PC-3 (cell line): ENCODE measurements at regions not wholly inside any gene's neighbourhood (a gene's known extent, or its start where the extent isn't known, plus 50 kb on each side); places are given as distances from the start of the nearest gene placed in this dataset.

Experiments
- ATAC-seq: fragments of 200-7000 bp; cut with Tn5 transposase; 2 replicates; pipeline ENCODE4 v1.9.1; 2020; ENCODE audit warnings: mild to moderate bottlenecking, moderate library complexity
- BruUV-seq: library from RNA; stranded (reverse); fragments of 400-500 nt; replicated peaks from 2 replicates; lab custom pipeline; 2021; lab: Mats Ljungman, UMichigan
- CTCF ChIA-PET: fragments of 300-600 bp; sonication (Branson Sonifier 250); formaldehyde crosslinking; loops from one replicate; lab custom pipeline; 2022; ENCODE audit warnings: antibody characterized with exemption; lab: Charles Lee
- POLR2A ChIA-PET: fragments of 300-600 bp; sonication (Branson Sonifier 250); formaldehyde crosslinking; loops from one replicate; lab custom pipeline; 2022; ENCODE audit warnings: antibody characterized with exemption; ENCODE audit not compliant: unreplicated experiment; lab: Charles Lee
- DNase-seq: peaks from one replicate; pipeline ENCODE4 v3.0.0-alpha.2; 2015
- H2AFZ ChIP-seq: fragments of 300-600 bp; sonication (generic); 2 replicates; pipeline ENCODE4 v1.6.0; 2016; ENCODE audit warnings: antibody characterized with exemption, low read length
- H3F3A ChIP-seq: fragments of 300-600 bp; sonication (generic); one replicate; pipeline ENCODE4 v1.6.0; 2017; ENCODE audit warnings: antibody characterized with exemption, low read length, control low read depth, mild to moderate bottlenecking; ENCODE audit not compliant: unreplicated experiment
- H3K27ac ChIP-seq: fragments of 300-600 bp; sonication (generic); 2 replicates; pipeline ENCODE4 v1.5.1; 2016; ENCODE audit warnings: mild to moderate bottlenecking, low read length
- H3K27me3 ChIP-seq: fragments of 300-600 bp; sonication (generic); 2 replicates; pipeline ENCODE4 v1.6.1; 2016; ENCODE audit warnings: low read length, mixed read lengths
- H3K36me3 ChIP-seq: fragments of 300-600 bp; sonication (generic); 2 replicates; pipeline ENCODE4 v1.6.1; 2016; ENCODE audit warnings: low read depth, mixed run types, low read length, mixed read lengths
- H3K4me1 ChIP-seq: fragments of 300-600 bp; sonication (generic); 2 replicates; pipeline ENCODE4 v1.5.1; 2016; ENCODE audit warnings: low read length; ENCODE audit not compliant: insufficient read depth
- H3K4me2 ChIP-seq: fragments of 300-600 bp; sonication (generic); 2 replicates; pipeline ENCODE4 v1.6.0; 2016; ENCODE audit warnings: low read length
- H3K4me3 ChIP-seq: fragments of 300-600 bp; sonication (generic); 2 replicates; pipeline ENCODE4 v1.5.1; 2016; ENCODE audit warnings: mild to moderate bottlenecking, low read length, mixed read lengths
- H3K79me2 ChIP-seq: fragments of 300-600 bp; sonication (generic); 2 replicates; pipeline ENCODE4 v1.6.1; 2017; ENCODE audit warnings: low read length, mixed read lengths
- H3K9ac ChIP-seq: fragments of 300-600 bp; sonication (generic); 2 replicates; pipeline ENCODE4 v1.6.0; 2016; ENCODE audit warnings: mild to moderate bottlenecking, low read length
- H3K9me2 ChIP-seq: fragments of 300-600 bp; sonication (generic); replicated peaks from 2 replicates; pipeline ENCODE4 v1.6.1; 2016; ENCODE audit warnings: mixed run types, low read length, mixed read lengths
- H3K9me3 ChIP-seq: fragments of 300-600 bp; sonication (generic); 2 replicates; pipeline ENCODE4 v1.6.1; 2016; ENCODE audit warnings: low read length, mixed read lengths
- H4K20me1 ChIP-seq: fragments of 300-600 bp; sonication (generic); 2 replicates; pipeline ENCODE4 v1.6.1; 2016; ENCODE audit warnings: low read length, mixed read lengths
- EZH2 ChIP-seq: fragments of 300-600 bp; sonication (generic); IDR thresholded peaks from one replicate; pipeline ENCODE4 v1.6.1; 2017; ENCODE audit warnings: antibody characterized with exemption, mild to moderate bottlenecking, low read length; ENCODE audit not compliant: unreplicated experiment
- EZH2phosphoT487 ChIP-seq: fragments of 300-600 bp; sonication (generic); IDR thresholded peaks from 2 replicates; pipeline ENCODE4 v1.6.1; 2018; ENCODE audit warnings: mild to moderate bottlenecking, antibody characterized with exemption, low read length, borderline replicate concordance
- intact Hi-C: fragments of 100-400 bp; cut with micrococcal nuclease; formaldehyde crosslinking; loops from 2 replicates; pipeline ENCODE4 v1.9.0; 2023
- TF ChIP-seq, protein P1 (sequence below): fragments of 300-600 bp; sonication (generic); conservative IDR thresholded peaks from 2 replicates; pipeline ENCODE4 v1.5.1; 2017; ENCODE audit warnings: antibody characterized with exemption, low read depth, mild to moderate bottlenecking, low read length

DNA sequence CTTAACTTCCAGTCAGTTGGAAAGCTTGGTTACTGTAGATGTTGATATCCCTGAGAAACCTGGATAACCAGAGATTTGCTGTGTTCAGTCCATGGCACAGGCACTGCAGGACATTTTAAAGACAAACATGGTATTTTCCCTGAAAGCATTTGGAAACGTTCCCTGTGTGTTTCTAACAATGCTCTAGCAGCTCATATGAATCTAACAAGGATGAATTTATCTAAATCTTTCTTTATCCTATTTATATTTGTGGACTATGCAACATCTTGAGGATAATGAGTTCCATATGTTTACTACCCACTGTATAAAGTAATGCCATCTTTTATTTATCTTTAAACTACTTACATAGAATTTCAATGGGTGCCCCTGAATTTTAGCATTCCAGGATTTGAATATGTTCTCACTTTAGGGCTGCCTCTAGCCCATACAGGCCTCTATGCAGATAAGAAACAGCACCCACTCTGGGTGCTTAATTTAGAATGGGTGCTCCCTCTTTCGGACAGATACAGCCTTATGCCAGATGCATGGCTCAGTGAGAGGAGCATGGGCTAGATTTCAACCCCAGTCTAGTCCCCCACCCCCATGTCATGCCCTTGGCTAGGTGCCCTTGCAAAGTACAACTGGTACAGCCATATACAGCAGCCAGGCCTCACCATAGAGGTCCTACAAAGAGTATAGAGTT is 50.6 kb upstream of the NEMP2 start:
- Histone ChIP-seq H3K9ac (no peak overlapping the region), H4K20me1 (no peaks in the 10 kb centered on the region), H3K9me2 (no peaks in the 10 kb centered on the region), H3K79me2 (no peaks in the 10 kb centered on the region), H2AFZ (no peak overlapping the region), H3K36me3 (no peaks in the 10 kb centered on the region), H3K27me3 (no peaks in the 10 kb centered on the region), H3K9me3 (no peaks in the 10 kb centered on the region), H3F3A (no peaks in the 10 kb centered on the region), H3K4me3 (no peak overlapping the region), H3K4me1 (peaks cover 25% of the 10 kb centered on the region), H3K27ac (no peak overlapping the region), H3K4me2 (no peak overlapping the region)
- ChIA-PET CTCF (interaction anchor here (0.6 kb wide), 1 partner anchor 551 kb away, joined by 3 read pairs; no protein-coding TSS in a partner anchor), POLR2A (no interaction called here)
- ATAC-seq (no peak), DNase-seq (no peak)
- intact Hi-C loops: no loop called here
- TF ChIP-seq EZH2: no peak
- TF ChIP-seq, protein P1, sequence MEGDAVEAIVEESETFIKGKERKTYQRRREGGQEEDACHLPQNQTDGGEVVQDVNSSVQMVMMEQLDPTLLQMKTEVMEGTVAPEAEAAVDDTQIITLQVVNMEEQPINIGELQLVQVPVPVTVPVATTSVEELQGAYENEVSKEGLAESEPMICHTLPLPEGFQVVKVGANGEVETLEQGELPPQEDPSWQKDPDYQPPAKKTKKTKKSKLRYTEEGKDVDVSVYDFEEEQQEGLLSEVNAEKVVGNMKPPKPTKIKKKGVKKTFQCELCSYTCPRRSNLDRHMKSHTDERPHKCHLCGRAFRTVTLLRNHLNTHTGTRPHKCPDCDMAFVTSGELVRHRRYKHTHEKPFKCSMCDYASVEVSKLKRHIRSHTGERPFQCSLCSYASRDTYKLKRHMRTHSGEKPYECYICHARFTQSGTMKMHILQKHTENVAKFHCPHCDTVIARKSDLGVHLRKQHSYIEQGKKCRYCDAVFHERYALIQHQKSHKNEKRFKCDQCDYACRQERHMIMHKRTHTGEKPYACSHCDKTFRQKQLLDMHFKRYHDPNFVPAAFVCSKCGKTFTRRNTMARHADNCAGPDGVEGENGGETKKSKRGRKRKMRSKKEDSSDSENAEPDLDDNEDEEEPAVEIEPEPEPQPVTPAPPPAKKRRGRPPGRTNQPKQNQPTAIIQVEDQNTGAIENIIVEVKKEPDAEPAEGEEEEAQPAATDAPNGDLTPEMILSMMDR: no peak
- TF ChIP-seq EZH2phosphoT487: no peak
- BruUV-seq: no TSS peak

DNA sequence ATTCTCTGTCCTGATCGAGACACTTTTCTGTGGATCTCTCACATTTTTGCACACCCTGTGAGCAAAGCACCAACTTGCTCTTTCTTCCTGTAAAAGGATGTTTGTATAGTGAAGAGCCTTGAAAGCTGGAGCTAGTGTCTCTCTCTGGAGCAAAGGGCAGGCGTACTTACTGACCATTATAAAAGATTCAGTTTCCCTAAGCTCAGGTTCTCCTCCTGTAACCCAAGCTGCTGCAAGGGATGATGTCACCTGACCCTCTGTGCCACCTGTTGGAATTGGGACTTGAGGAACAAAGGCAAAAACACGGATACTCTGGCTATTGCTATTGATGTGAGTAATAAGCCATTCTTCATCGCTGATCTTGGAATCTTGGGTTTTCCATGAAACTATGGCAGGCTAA is 52.6 kb upstream of the NEMP2 start:
- TF ChIP-seq, protein P1: no peak
- no peak for TF ChIP-seq EZH2phosphoT487
- no peak for TF ChIP-seq EZH2
- Histone ChIP-seq H3K4me3 (no peak overlapping the region), H3K27ac (no peak overlapping the region), H3K9me2 (no peaks in the 10 kb centered on the region), H3K79me2 (no peaks in the 10 kb centered on the region), H3K9ac (no peak overlapping the region), H3K36me3 (no peaks in the 10 kb centered on the region), H2AFZ (no peak overlapping the region), H3F3A (no peaks in the 10 kb centered on the region), H3K4me1 (peaks cover 20% of the 10 kb centered on the region), H3K9me3 (no peaks in the 10 kb centered on the region), H4K20me1 (no peaks in the 10 kb centered on the region), H3K4me2 (no peak overlapping the region), H3K27me3 (no peaks in the 10 kb centered on the region)
- CTCF ChIA-PET: no interaction called here
- DNase-seq: no peak
- ATAC-seq: no peak
- no TSS peak for BruUV-seq
- intact Hi-C loops: no loop called here
- POLR2A ChIA-PET: no interaction called here

GRCh38 chr2:190589008-190589407 is 54.5 kb upstream of the NEMP2 start:
- CTCF ChIA-PET: no interaction called here
- ATAC-seq (no peak), DNase-seq (no peak)
- Histone ChIP-seq H3F3A (no peaks in the 10 kb centered on the region), H3K4me1 (peaks cover 8% of the 10 kb centered on the region), H3K79me2 (no peaks in the 10 kb centered on the region), H3K9ac (no peak overlapping the region), H3K27me3 (no peaks in the 10 kb centered on the region), H3K9me2 (0 out of 2 replicates have a peak, but pooled peaks cover 3% of the 10 kb centered on the region), H3K4me2 (no peak overlapping the region), H3K27ac (no peak overlapping the region), H2AFZ (no peak overlapping the region), H3K9me3 (no peaks in the 10 kb centered on the region), H3K4me3 (no peak overlapping the region), H4K20me1 (no peaks in the 10 kb centered on the region), H3K36me3 (no peaks in the 10 kb centered on the region)
- intact Hi-C loops: no loop called here
- TF ChIP-seq EZH2phosphoT487: no peak
- TF ChIP-seq, protein P1: no peak
- no peak for TF ChIP-seq EZH2
- POLR2A ChIA-PET: no interaction called here
- no TSS peak for BruUV-seq
